Spinal cord (tissue), 9 donors: ENCODE measurements at regions not wholly inside any gene's neighbourhood (a gene's known extent, or its start where the extent isn't known, plus 50 kb on each side); places are given as distances from the start of the nearest gene placed in this dataset.
"Not testable (repeated sequence)": the region's sequence is repeated elsewhere in the genome, so short reads cannot be mapped to it uniquely, and the experiment has no call there.

Source experiments
- DNase-seq, 6 donors: peaks; one replicate each; pipeline versions ENCODE4 v3.0.0 to v3.0.0-alpha.2; 2013 to 2015; ENCODE audit warnings: low spot score in 6 of 6, low read depth in 4 of 6
- H3K27ac ChIP-seq: one replicate; pipeline ENCODE4 v1.5.1; 2013; ENCODE audit warnings: low read depth, low read length, control low read depth
- H3K27me3 ChIP-seq: one replicate; pipeline ENCODE4 v1.6.1; 2013; ENCODE audit warnings: low read length; ENCODE audit not compliant: control insufficient read depth, insufficient read depth
- H3K36me3 ChIP-seq: one replicate; pipeline ENCODE4 v1.6.1; 2013; ENCODE audit warnings: low read length; ENCODE audit not compliant: control insufficient read depth, insufficient read depth
- H3K4me1 ChIP-seq: one replicate; pipeline ENCODE4 v1.6.1; 2013; ENCODE audit warnings: low read length; ENCODE audit not compliant: control insufficient read depth, insufficient read depth
- H3K4me3 ChIP-seq: one replicate; pipeline ENCODE4 v1.5.1; 2013; ENCODE audit warnings: low read depth, low read length, control low read depth
- H3K9me3 ChIP-seq: one replicate; pipeline ENCODE4 v1.6.1; 2013; ENCODE audit warnings: low read length; ENCODE audit not compliant: control insufficient read depth, insufficient read depth
- WGBS: methylation state at CpG from one replicate; pipeline ENCODE4 v1.1.5; 2013; ENCODE audit warnings: missing lambda C conversion rate; ENCODE audit not compliant: insufficient coverage; 5-methylcytosine and 5-hydroxymethylcytosine counted together
- donor health status: healthy.

DNA sequence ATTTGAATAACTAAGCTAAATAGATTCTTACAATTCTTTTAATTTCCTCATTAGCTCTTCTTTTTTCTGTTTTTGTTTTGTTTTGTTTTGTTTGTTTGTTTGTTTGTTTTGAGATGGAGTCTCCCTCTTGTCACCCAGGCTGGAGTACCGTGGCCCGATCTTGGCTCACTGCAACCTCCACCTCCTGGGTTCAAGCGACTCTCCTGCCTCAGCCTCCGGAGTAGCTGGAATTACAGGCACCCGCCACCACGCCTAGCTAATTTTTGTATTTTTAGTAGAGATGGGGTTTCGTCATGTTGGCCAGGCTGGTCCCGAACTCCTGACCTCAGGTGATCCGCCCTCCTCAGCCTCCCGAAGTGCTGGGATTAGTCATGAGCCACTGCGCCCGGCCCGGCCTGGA, 70.7 kb upstream of the ZNF658 start:
- H3K4me3 ChIP-seq, H3K4me1 ChIP-seq, H3K27me3 ChIP-seq, H3K9me3 ChIP-seq, H3K36me3 ChIP-seq, DNase-seq, H3K27ac ChIP-seq: not testable (repeated sequence)
- WGBS: no CpG with 5 or more reads among the region's 13 CpGs

DNA sequence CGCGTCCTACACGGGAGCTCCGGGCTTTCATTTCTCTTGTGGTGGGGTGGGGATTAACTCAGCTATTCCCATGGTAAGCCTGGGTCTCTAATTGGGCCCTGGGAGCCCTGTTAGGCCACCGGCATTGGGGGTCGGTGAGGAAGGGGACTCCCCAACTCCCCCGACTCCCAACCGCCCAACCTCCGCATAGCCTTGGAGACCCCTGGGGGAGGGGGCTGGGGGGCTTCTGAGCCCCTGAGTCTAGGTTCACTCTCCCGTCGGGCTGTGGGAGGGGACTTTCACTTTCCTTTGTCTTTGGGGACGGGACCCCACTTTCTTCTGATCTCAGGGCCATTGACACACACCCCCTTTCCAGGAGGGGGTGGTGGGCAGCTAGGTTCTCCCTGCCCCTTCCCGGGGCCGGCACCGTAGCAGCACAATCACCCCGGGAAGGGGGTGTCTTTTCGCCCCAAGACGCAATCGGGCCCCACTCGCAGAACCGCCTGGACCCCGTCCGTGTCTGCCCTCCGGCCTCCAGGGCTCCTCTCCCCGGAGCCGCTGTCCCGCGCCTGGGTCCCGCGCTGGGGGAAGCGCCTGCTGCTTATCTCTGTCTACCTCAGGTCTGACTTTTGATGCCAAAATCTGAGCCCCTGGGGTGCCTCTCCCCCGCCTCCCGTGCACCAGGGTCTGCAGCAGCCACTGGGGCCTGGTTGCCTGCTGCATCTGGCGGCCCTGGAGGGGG, 69.6 kb upstream of the ZNF658 start:
- WGBS: 98% methylated on average over 7 of the region's 34 CpGs
- H3K27ac ChIP-seq, DNase-seq: not testable (repeated sequence)

DNA sequence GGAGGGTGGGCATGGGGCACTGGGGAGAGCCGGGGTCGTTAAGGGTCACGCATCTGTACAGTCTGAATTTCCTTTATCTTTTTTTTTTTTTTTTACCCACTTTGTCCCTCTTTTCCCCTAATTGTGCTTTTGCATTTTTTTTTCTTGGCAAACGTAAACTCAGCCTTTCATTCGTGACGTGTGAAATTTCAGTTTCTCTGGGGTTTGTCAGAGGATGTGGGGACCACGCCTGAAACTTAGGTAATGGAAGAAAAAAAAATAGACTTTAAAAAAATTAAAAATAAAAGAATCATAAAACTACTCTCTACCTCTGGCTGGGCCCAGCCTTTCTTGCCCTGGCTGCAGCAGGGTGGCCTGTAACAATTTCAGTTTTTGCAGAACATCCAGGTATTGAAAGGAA, 68.3 kb upstream of the ZNF658 start:
- H3K27me3 ChIP-seq, H3K4me3 ChIP-seq: not testable (repeated sequence)
- WGBS: no CpG with 5 or more reads among the region's 7 CpGs

More for the DNA sequence above, 69.6 kb upstream of the ZNF658 start:
- not testable (repeated sequence) for H3K4me3 ChIP-seq, H3K27me3 ChIP-seq, H3K9me3 ChIP-seq, H3K36me3 ChIP-seq, H3K4me1 ChIP-seq

DNA sequence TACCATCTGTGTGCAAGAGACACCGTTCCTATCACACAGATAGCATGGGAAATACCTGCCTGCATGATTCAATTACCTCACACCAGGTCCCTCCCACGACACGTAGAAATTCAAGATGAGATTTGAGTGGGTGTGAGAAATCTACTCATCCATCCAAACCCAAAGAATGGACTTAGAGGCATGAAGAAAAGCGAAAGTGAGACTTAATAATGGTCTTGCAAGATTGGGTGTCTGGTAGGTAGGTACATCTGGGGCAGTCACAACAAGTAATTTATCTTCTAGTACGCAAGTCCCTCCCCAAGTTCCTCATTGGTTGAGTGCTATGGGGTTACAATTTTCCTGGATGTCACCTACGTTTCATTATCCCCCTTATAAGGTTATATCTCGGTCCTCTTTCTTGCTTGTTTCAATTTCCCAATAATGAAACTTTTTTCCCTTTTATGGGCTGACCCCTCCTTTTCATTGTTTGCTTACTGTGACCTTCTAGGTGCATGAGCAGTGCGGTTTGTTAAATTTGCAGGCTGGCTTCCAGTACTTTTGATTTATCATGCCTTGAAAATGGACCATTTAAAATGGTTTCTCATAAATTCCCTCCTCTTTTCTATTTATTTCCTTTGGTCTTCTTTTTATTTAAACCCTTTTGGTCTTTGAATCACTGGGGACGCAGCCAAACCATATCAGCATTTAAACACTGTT, 63.1 kb upstream of the ZNF658 start:
- H3K4me3 ChIP-seq, H3K27ac ChIP-seq, DNase-seq, H3K27me3 ChIP-seq, H3K4me1 ChIP-seq, H3K36me3 ChIP-seq, H3K9me3 ChIP-seq: not testable (repeated sequence)
- WGBS: no CpG with 5 or more reads among the region's 9 CpGs

More for the DNA sequence above, 68.3 kb upstream of the ZNF658 start:
- H3K4me1 ChIP-seq, H3K9me3 ChIP-seq, DNase-seq, H3K36me3 ChIP-seq, H3K27ac ChIP-seq: not testable (repeated sequence)
